ENCODE measurements at regions not wholly inside any gene's neighbourhood (a gene's known extent, or its start where the extent isn't known, plus 50 kb on each side); places are given as distances from the start of the nearest gene placed in this dataset.

DNA sequence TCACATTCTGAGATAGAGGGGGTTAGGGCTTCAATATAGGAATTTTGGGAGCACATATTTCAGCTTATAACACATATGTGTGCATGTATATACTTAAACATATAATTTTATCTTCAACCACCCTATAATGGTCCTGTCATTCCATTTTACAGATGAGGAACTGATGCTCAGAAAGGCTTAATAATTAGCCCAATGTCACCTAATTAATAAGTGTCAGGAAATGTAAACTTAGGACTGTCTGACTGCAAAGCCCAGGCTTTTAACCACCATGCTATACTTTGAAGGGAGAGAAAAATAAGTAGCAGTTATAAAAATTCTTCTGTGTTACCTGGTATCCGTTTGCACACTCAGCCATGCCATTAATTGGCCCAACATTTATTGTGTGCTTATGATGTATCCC, 172.6 kb downstream of the SKIDA1 start:
- Histone ChIP-seq H4K20me1 (replicated peaks in 1 of 2; ENCODE audit: control insufficient read depth in 1 of 2, insufficient read depth in 2 of 2, low read length in 2 of 2) (no peaks in the 10 kb centered on the region), H3K4me2 (ENCODE audit: insufficient read depth in 1 of 2, low read depth in 2 of 2, low read length in 2 of 2) (no peak overlapping the region), H3K56ac (replicated peaks; ENCODE audit: insufficient read length, low read depth, low read length) (no peak overlapping the region), H3K79me1 (ENCODE audit: low read depth, low read length) (no peaks in the 10 kb centered on the region), H3K4me3 (ENCODE audit: extremely low read depth in 1 of 4, insufficient read depth in 2 of 4, low read depth in 3 of 4, low read length in 4 of 4) (no peak overlapping the region), H4K91ac (replicated peaks; ENCODE audit: insufficient read length, low read length) (no peak overlapping the region), H3K4ac (replicated peaks; ENCODE audit: insufficient read length, low read depth, low read length) (no peak overlapping the region), H3K14ac (ENCODE audit: insufficient read length) (no peak overlapping the region), H3K9ac (replicated peaks in 1 of 4; ENCODE audit: extremely low read depth in 1 of 4, low read depth in 3 of 4, low read length in 3 of 4) (no peak overlapping the region), H3K4me1 (replicated peaks in 1 of 4; ENCODE audit: control insufficient read depth in 3 of 4, insufficient read depth in 4 of 4, low read length in 3 of 4) (peaks cover 0 to 4% (median under 1%) of the 10 kb centered on the region in 4 experiments; a peak in 2 of 7 replicates), H4K8ac (ENCODE audit: extremely low read depth, insufficient read depth, low read length) (no peak overlapping the region), H3K36me3 (ENCODE audit: control insufficient read depth in 2 of 4, insufficient read depth in 4 of 4, low read length in 3 of 4) (no peaks in the 10 kb centered on the region), H2BK15ac (ENCODE audit: low read length) (no peak overlapping the region), H3K27ac (ENCODE audit: low read depth, low read length) (no peak overlapping the region), H3K79me2 (ENCODE audit: control insufficient read depth in 1 of 2, insufficient read depth in 2 of 2, low read length in 2 of 2) (no peaks in the 10 kb centered on the region), H3K27me3 (replicated peaks in 1 of 4; ENCODE audit: control insufficient read depth in 3 of 4, extremely low read depth in 1 of 4, insufficient read depth in 3 of 4, low read length in 3 of 4) (no peaks in the 10 kb centered on the region), H2BK12ac (ENCODE audit: low read depth, low read length) (no peak overlapping the region), H4K5ac (ENCODE audit: insufficient read length, low read depth, low read length) (no peak overlapping the region), H2BK120ac (replicated peaks; ENCODE audit: low read depth, low read length) (no peak overlapping the region), H2BK5ac (ENCODE audit: low read depth, low read length) (no peak overlapping the region), H3K18ac (ENCODE audit: extremely low read depth, low read length) (no peak overlapping the region), H3K9me3 (ENCODE audit: insufficient read depth in 2 of 2, low read depth in 1 of 2, low read length in 1 of 2) (no peaks in the 10 kb centered on the region), H2AK5ac (ENCODE audit: low read depth, low read length) (no peak overlapping the region), H2BK20ac (ENCODE audit: low read length) (no peak overlapping the region), H3K23ac (ENCODE audit: insufficient read length) (no peak overlapping the region), H3K23me2 (ENCODE audit: low read depth, low read length) (no peaks in the 10 kb centered on the region), H2AFZ (ENCODE audit: low read length) (no peak overlapping the region)
- no peak for FAIRE-seq
- POLR2A ChIA-PET (ENCODE audit: partially characterized antibody) = no interaction called here
- no peak for DNase-seq (ENCODE audit: low read depth in 1 of 2, low spot score in 2 of 2)
- CTCF ChIA-PET (ENCODE audit: partially characterized antibody) = interaction anchor here (0.9 to 1.1 kb wide), 2 partner anchors 21 to 143 kb away, joined by 3 read pairs; no protein-coding TSS in a partner anchor
- WGBS, 2 experiments (ENCODE audit: extremely low coverage in 1 of 2, insufficient coverage in 1 of 2, insufficient read length in 1 of 2, insufficient replicate concordance in 2 of 2, low coverage in 1 of 2, low lambda C conversion rate in 2 of 2, missing lambda C conversion rate in 1 of 2) = 95% methylated on average over 1 of the region's 1 CpG; no CpG with 5 or more reads in 1 of the 2 experiments
- no peak for TF ChIP-seq RXRA (IDR thresholded peaks at IDR 0.05; ENCODE audit: insufficient read depth, low read depth, low read length)
